H1 (cell line): ENCODE measurements at regions not wholly inside any gene's neighbourhood (a gene's known extent, or its start where the extent isn't known, plus 50 kb on each side); places are given as distances from the start of the nearest gene placed in this dataset.

Experiments
- CTCF ChIA-PET: fragments of 300-600 bp; sonication (Branson Sonifier 250); formaldehyde crosslinking; loops from one replicate; lab custom pipeline; 2021; ENCODE audit not compliant: partially characterized antibody; lab: Charles Lee
- POLR2A ChIA-PET: fragments of 300-600 bp; sonication (Branson Sonifier 250); formaldehyde crosslinking; loops from one replicate; lab custom pipeline; 2021; ENCODE audit warnings: inconsistent platforms; ENCODE audit not compliant: partially characterized antibody; lab: Charles Lee
- DNase-seq, 2 experiments: peaks; one replicate each; pipeline versions ENCODE4 v3.0.0 to v3.0.0-alpha.2; 2010 to 2022; ENCODE audit warnings: low spot score in 2 of 2, low read depth in 1 of 2, mixed read lengths in 1 of 2
- FAIRE-seq: peaks from 2 replicates; lab custom pipeline; 2011; peaks lifted over from hg19 to GRCh38; lab: Jason Lieb, UNC
- H2AFZ ChIP-seq: 2 replicates; pipeline ENCODE4 v1.8.1; 2012; ENCODE audit warnings: low read length, inconsistent platforms
- H2AK5ac ChIP-seq: 2 replicates; pipeline ENCODE4 v1.6.1; 2013; ENCODE audit warnings: low read depth, low read length
- H2BK120ac ChIP-seq: replicated peaks from 2 replicates; pipeline ENCODE3; 2013; ENCODE audit warnings: low read depth, low read length, inconsistent platforms
- H2BK12ac ChIP-seq: 2 replicates; pipeline ENCODE4 v1.6.1; 2013; ENCODE audit warnings: low read depth, low read length
- H2BK15ac ChIP-seq: 2 replicates; pipeline ENCODE4 v1.6.1; 2013; ENCODE audit warnings: low read length
- H2BK20ac ChIP-seq: 2 replicates; pipeline ENCODE4 v1.6.1; 2013; ENCODE audit warnings: low read length
- H2BK5ac ChIP-seq: 2 replicates; pipeline ENCODE4 v1.6.1; 2013; ENCODE audit warnings: low read depth, low read length
- H3K14ac ChIP-seq: 2 replicates; pipeline ENCODE4 v1.6.1; 2013; ENCODE audit warnings: inconsistent platforms; ENCODE audit not compliant: insufficient read length
- H3K18ac ChIP-seq: 2 replicates; pipeline ENCODE4 v1.6.1; 2013; ENCODE audit warnings: low read length; ENCODE audit errors: extremely low read depth
- H3K23ac ChIP-seq: 2 replicates; pipeline ENCODE4 v1.6.1; 2013; ENCODE audit warnings: inconsistent platforms; ENCODE audit not compliant: insufficient read length
- H3K23me2 ChIP-seq: 2 replicates; pipeline ENCODE4 v1.6.1; 2013; ENCODE audit warnings: low read depth, low read length
- H3K27ac ChIP-seq: 2 replicates; pipeline ENCODE4 v1.6.1; 2011; ENCODE audit warnings: low read depth, low read length, inconsistent platforms
- H3K27me3 ChIP-seq, 4 experiments: replicated peaks in 1 of 4; 1 replicate in 1 of 4; 2 replicates in 3 of 4; pipeline versions ENCODE4 v1.6.1 to v1.8.1; 2011 to 2013; ENCODE audit warnings: low read length in 3 of 4, mild to moderate bottlenecking in 3 of 4, inconsistent platforms in 2 of 4, mixed read lengths in 2 of 4, moderate library complexity in 1 of 4; ENCODE audit not compliant: control insufficient read depth in 3 of 4, insufficient read depth in 3 of 4; ENCODE audit errors: extremely low read depth in 1 of 4
- H3K36me3 ChIP-seq, 4 experiments: 2 replicates each; pipeline versions ENCODE4 v1.6.1 to v1.8.1; 2011 to 2013; ENCODE audit warnings: mild to moderate bottlenecking in 4 of 4, low read length in 3 of 4, moderate library complexity in 2 of 4, control low read depth in 1 of 4, inconsistent platforms in 1 of 4; ENCODE audit not compliant: insufficient read depth in 4 of 4, control insufficient read depth in 2 of 4
- H3K4ac ChIP-seq: replicated peaks from 2 replicates; pipeline ENCODE3; 2013; ENCODE audit warnings: low read length, low read depth, mixed read lengths, inconsistent platforms; ENCODE audit not compliant: insufficient read length
- H3K4me1 ChIP-seq, 4 experiments: replicated peaks in 1 of 4; 1 replicate in 1 of 4; 2 replicates in 3 of 4; pipeline versions ENCODE4 v1.6.1 to v1.8.1; 2011 to 2013; ENCODE audit warnings: low read length in 3 of 4, inconsistent platforms in 2 of 4, mixed read lengths in 1 of 4; ENCODE audit not compliant: insufficient read depth in 4 of 4, control insufficient read depth in 3 of 4
- H3K4me2 ChIP-seq, 2 experiments: 2 replicates each; pipeline versions ENCODE4 v1.6.1 to v1.8.1; 2011 to 2013; ENCODE audit warnings: low read depth in 2 of 2, low read length in 2 of 2, control low read depth in 1 of 2, inconsistent platforms in 1 of 2, mild to moderate bottlenecking in 1 of 2; ENCODE audit not compliant: insufficient read depth in 1 of 2
- H3K4me3 ChIP-seq, 4 experiments: fragments of 200-600, 300-600 bp in 1 of 4; sonication (generic), shearing (Covaris generic), sonication (Bioruptor Twin) in 1 of 4; 2 replicates each; pipeline versions ENCODE4 v1.5.1 to v1.8.1; 2011 to 2016; ENCODE audit warnings: low read length in 4 of 4, low read depth in 3 of 4, control low read depth in 2 of 4, inconsistent platforms in 2 of 4, mild to moderate bottlenecking in 2 of 4, mixed read lengths in 1 of 4, moderate library complexity in 1 of 4; ENCODE audit not compliant: insufficient read depth in 2 of 4; ENCODE audit errors: extremely low read depth in 1 of 4
- H3K56ac ChIP-seq: replicated peaks from 2 replicates; pipeline ENCODE3; 2013; ENCODE audit warnings: low read depth, mild to moderate bottlenecking, mixed read lengths, low read length, inconsistent platforms; ENCODE audit not compliant: insufficient read length
- H3K79me1 ChIP-seq: 2 replicates; pipeline ENCODE4 v1.6.1; 2013; ENCODE audit warnings: low read depth, low read length, control low read depth
- H3K79me2 ChIP-seq, 2 experiments: 2 replicates each; pipeline versions ENCODE4 v1.6.1 to v1.8.1; 2012 to 2013; ENCODE audit warnings: low read length in 2 of 2, mild to moderate bottlenecking in 2 of 2, inconsistent platforms in 1 of 2; ENCODE audit not compliant: insufficient read depth in 2 of 2, control insufficient read depth in 1 of 2
- H3K9ac ChIP-seq, 4 experiments: replicated peaks in 1 of 4; 1 replicate in 1 of 4; 2 replicates in 3 of 4; pipeline versions ENCODE4 v1.6.1 to v1.8.1; 2011 to 2013; ENCODE audit warnings: low read depth in 3 of 4, low read length in 3 of 4, control low read depth in 2 of 4, mild to moderate bottlenecking in 2 of 4, moderate library complexity in 2 of 4, inconsistent platforms in 1 of 4; ENCODE audit errors: extremely low read depth in 1 of 4
- H3K9me3 ChIP-seq, 2 experiments: 2 replicates each; pipeline versions ENCODE4 v1.6.1 to v1.8.1; 2012 to 2013; ENCODE audit warnings: mild to moderate bottlenecking in 2 of 2, moderate library complexity in 2 of 2, control low read depth in 1 of 2, inconsistent platforms in 1 of 2, low read depth in 1 of 2, low read length in 1 of 2, mixed read lengths in 1 of 2; ENCODE audit not compliant: insufficient read depth in 2 of 2
- H4K20me1 ChIP-seq, 2 experiments: replicated peaks in 1 of 2; 2 replicates each; pipeline versions ENCODE3 to v1.8.1; 2011 to 2013; ENCODE audit warnings: inconsistent platforms in 2 of 2, low read length in 2 of 2, mild to moderate bottlenecking in 1 of 2; ENCODE audit not compliant: insufficient read depth in 2 of 2, control insufficient read depth in 1 of 2
- H4K5ac ChIP-seq: 2 replicates; pipeline ENCODE4 v1.6.1; 2013; ENCODE audit warnings: low read length, low read depth, mixed read lengths, inconsistent platforms; ENCODE audit not compliant: insufficient read length
- H4K8ac ChIP-seq: 2 replicates; pipeline ENCODE4 v1.8.0; 2013; ENCODE audit warnings: mild to moderate bottlenecking, moderate library complexity, low read length, inconsistent platforms; ENCODE audit not compliant: insufficient read depth; ENCODE audit errors: extremely low read depth
- H4K91ac ChIP-seq: replicated peaks from 2 replicates; pipeline ENCODE3; 2013; ENCODE audit warnings: low read length, mixed read lengths, inconsistent platforms; ENCODE audit not compliant: insufficient read length
- CHD1 ChIP-seq: IDR thresholded peaks from 2 replicates; pipeline ENCODE4 v1.6.1; 2012; ENCODE audit warnings: low read depth, low read length, improper control_type of control experiment
- CHD2 ChIP-seq: IDR thresholded peaks from 2 replicates; pipeline ENCODE4 v1.6.1; 2012; ENCODE audit warnings: low read length, improper control_type of control experiment
- CREB1 ChIP-seq: IDR thresholded peaks from 2 replicates; pipeline ENCODE4 v1.6.1; 2012; ENCODE audit warnings: inconsistent platforms
- CTBP2 ChIP-seq: IDR thresholded peaks from 2 replicates; pipeline ENCODE4 v1.7.0; 2011; ENCODE audit warnings: borderline replicate concordance, mild to moderate bottlenecking, moderate library complexity, mixed read lengths, low read length; ENCODE audit not compliant: insufficient read depth, insufficient read length
- FOSL1 ChIP-seq: IDR thresholded peaks from 2 replicates; pipeline ENCODE4 v1.6.1; 2011; ENCODE audit warnings: mild to moderate bottlenecking, low read depth, low read length, moderate library complexity; ENCODE audit not compliant: insufficient read depth
- HDAC2 ChIP-seq, 2 experiments: fragments of 300-600 bp in 1 of 2; sonication (generic) in 1 of 2; IDR thresholded peaks; 2 replicates each; pipeline ENCODE4 v1.6.1; 2011 to 2012; ENCODE audit warnings: low read depth in 2 of 2, low read length in 2 of 2, mild to moderate bottlenecking in 2 of 2, moderate library complexity in 2 of 2, borderline replicate concordance in 1 of 2, inconsistent platforms in 1 of 2
- KDM1A ChIP-seq: fragments of 200-600, 300-600 bp; sonication (generic); IDR thresholded peaks from 2 replicates; pipeline ENCODE4 v1.7.1; 2016; ENCODE audit warnings: mild to moderate bottlenecking, low read length, borderline replicate concordance
- MAFK ChIP-seq: IDR thresholded peaks from 2 replicates; pipeline ENCODE4 v1.6.1; 2012; ENCODE audit warnings: low read depth, mild to moderate bottlenecking, improper control_type of control experiment, low read length
- NRF1 ChIP-seq: IDR thresholded peaks from 2 replicates; pipeline ENCODE4 v1.6.1; 2011; ENCODE audit warnings: mild to moderate bottlenecking, low read depth, low read length, improper control_type of control experiment
- POLR2A ChIP-seq, 2 experiments: IDR thresholded peaks; 1 replicate in 1 of 2; 2 replicates in 1 of 2; pipeline ENCODE4 v1.6.1; 2011; ENCODE audit warnings: low read depth in 2 of 2, low read length in 2 of 2, mild to moderate bottlenecking in 2 of 2; ENCODE audit errors: control extremely low read depth in 1 of 2
- POLR2AphosphoS5 ChIP-seq: IDR thresholded peaks from 2 replicates; pipeline ENCODE4 v1.6.1; 2011; ENCODE audit warnings: low read depth, low read length
- SAP30 ChIP-seq: fragments of 300-600 bp; sonication (generic); IDR thresholded peaks from 2 replicates; pipeline ENCODE4 v1.7.1; 2012; ENCODE audit warnings: low read length, moderate library complexity, mild to moderate bottlenecking, inconsistent platforms; ENCODE audit not compliant: insufficient read depth, insufficient replicate concordance
- SIRT6 ChIP-seq: IDR thresholded peaks from one replicate; pipeline ENCODE4 v1.7.1; 2012; ENCODE audit warnings: low read length, inconsistent platforms
- SP1 ChIP-seq: IDR thresholded peaks from 2 replicates; pipeline ENCODE4 v1.6.1; 2011; ENCODE audit warnings: low read depth, low read length
- TAF1 ChIP-seq: IDR thresholded peaks from 2 replicates; pipeline ENCODE4 v1.6.1; 2011; ENCODE audit warnings: mild to moderate bottlenecking, low read depth, low read length
- WGBS, 2 experiments: shearing (Covaris generic) in 1 of 2; methylation state at CpG; one replicate each; pipeline versions ENCODE4 v1.1.6 to v1.1.7; 2013 to 2015; ENCODE audit warnings: low lambda C conversion rate in 2 of 2, mixed read lengths in 2 of 2, inconsistent platforms in 1 of 2, low coverage in 1 of 2, missing lambda C conversion rate in 1 of 2; ENCODE audit not compliant: insufficient replicate concordance in 2 of 2, insufficient coverage in 1 of 2, insufficient read length in 1 of 2; ENCODE audit errors: extremely low coverage in 1 of 2, missing lambda C conversion rate in 1 of 2; 5-methylcytosine and 5-hydroxymethylcytosine counted together
- TF ChIP-seq, protein P1 (sequence below): IDR thresholded peaks from 2 replicates; pipeline ENCODE4 v1.6.1; 2012; ENCODE audit warnings: inconsistent platforms

- Histone ChIP-seq H3K27me3 (no peaks in the 10 kb centered on the region), H3K14ac (no peak overlapping the region), H3K23ac (no peak overlapping the region), H2BK15ac (no peak overlapping the region), H2BK12ac (no peak overlapping the region), H2BK20ac (no peak overlapping the region), H3K9ac (no peak overlapping the region), H3K4me2 (no peak overlapping the region; a peak in 1 of 4 replicates), H4K91ac (no peak overlapping the region), H3K4ac (no peak overlapping the region), H3K79me1 (no peaks in the 10 kb centered on the region), H3K27ac (no peak overlapping the region), H3K18ac (no peak overlapping the region), H2AK5ac (no peak overlapping the region), H4K5ac (no peak overlapping the region), H2BK120ac (no peak overlapping the region), H3K23me2 (no peaks in the 10 kb centered on the region; the same call in 1 of the 2 replicates), H4K8ac (no peak overlapping the region), H3K4me1 (peaks cover 0 to 3% (median 1%) of the 10 kb centered on the region in 4 experiments; a peak in 2 of 7 replicates), H3K4me3 (no peak overlapping the region), H3K9me3 (no peaks in the 10 kb centered on the region), H2BK5ac (no peak overlapping the region), H3K56ac (no peak overlapping the region), H4K20me1 (no peaks in the 10 kb centered on the region), H3K79me2 (no peaks in the 10 kb centered on the region), H3K36me3 (no peaks in the 10 kb centered on the region), H2AFZ (peak overlapping the region; percentile 73; the same call in 1 of the 2 replicates)
- DNase-seq, result no peak
- 76% methylated on average over 2 of the region's 2 CpGs; no CpG with 5 or more reads in 1 of the 2 experiments for WGBS, 2 experiments
- ChIA-PET CTCF (interaction anchor here (2.5 kb wide), 1 partner anchor 9 kb away, joined by 7 read pairs; no protein-coding TSS in a partner anchor), POLR2A (interaction anchor here (0.7 kb wide), 1 partner anchor 280 kb away, joined by 3 read pairs; no protein-coding TSS in a partner anchor)
- no peak for FAIRE-seq
- TF ChIP-seq SP1 (no peak), HDAC2 (IDR thresholded peaks at IDR 0.05; ENCODE audit: borderline replicate concordance in 1 of 2, low read depth in 2 of 2, low read length in 2 of 2) (no peak), CHD1 (no peak), FOSL1 (no peak), CTBP2 (no peak), CHD2 (no peak), POLR2AphosphoS5 (no peak), KDM1A (no peak), TAF1 (no peak), SIRT6 (no peak), POLR2A (IDR thresholded peaks at IDR 0.05; ENCODE audit: control extremely low read depth in 1 of 2, low read depth in 2 of 2, low read length in 2 of 2) (no peak), CREB1 (no peak), NRF1 (no peak), MAFK (no peak), SAP30 (no peak)
- TF ChIP-seq, protein P1, sequence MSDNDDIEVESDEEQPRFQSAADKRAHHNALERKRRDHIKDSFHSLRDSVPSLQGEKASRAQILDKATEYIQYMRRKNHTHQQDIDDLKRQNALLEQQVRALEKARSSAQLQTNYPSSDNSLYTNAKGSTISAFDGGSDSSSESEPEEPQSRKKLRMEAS, result no peak
These were observed 63.3 kb downstream of the POU4F1 start for GRCh38 chr13:78540058-78540457.
